ENCODE measurements at regions not wholly inside any gene's neighbourhood (a gene's known extent, or its start where the extent isn't known, plus 50 kb on each side); places are given as distances from the start of the nearest gene placed in this dataset.

GRCh38 chr21:41689289-41689583 lies 77.6 kb downstream of the RIPK4 start (continued):
- TF ChIP-seq, protein P1, sequence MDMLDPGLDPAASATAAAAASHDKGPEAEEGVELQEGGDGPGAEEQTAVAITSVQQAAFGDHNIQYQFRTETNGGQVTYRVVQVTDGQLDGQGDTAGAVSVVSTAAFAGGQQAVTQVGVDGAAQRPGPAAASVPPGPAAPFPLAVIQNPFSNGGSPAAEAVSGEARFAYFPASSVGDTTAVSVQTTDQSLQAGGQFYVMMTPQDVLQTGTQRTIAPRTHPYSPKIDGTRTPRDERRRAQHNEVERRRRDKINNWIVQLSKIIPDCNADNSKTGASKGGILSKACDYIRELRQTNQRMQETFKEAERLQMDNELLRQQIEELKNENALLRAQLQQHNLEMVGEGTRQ (IDR thresholded peaks at IDR 0.05; ENCODE audit: low read length): no peak
- no peak for TF ChIP-seq TEAD4 (IDR thresholded peaks at IDR 0.05; ENCODE audit: low read depth, low read length)

All from H1 (cell line).